HG02588 (cell line): ENCODE measurements at regions not wholly inside any gene's neighbourhood (a gene's known extent, or its start where the extent isn't known, plus 50 kb on each side); places are given as distances from the start of the nearest gene placed in this dataset.
"Not testable (repeated sequence)": the region's sequence is repeated elsewhere in the genome, so short reads cannot be mapped to it uniquely, and the experiment has no call there.

Source experiments
- ATAC-seq: cut with Tn5 transposase; IDR thresholded peaks from one replicate; pipeline ENCODE4 v1.9.1; 2021; ENCODE audit warnings: mild to moderate bottlenecking, moderate library complexity; ENCODE audit not compliant: unreplicated experiment

DNA sequence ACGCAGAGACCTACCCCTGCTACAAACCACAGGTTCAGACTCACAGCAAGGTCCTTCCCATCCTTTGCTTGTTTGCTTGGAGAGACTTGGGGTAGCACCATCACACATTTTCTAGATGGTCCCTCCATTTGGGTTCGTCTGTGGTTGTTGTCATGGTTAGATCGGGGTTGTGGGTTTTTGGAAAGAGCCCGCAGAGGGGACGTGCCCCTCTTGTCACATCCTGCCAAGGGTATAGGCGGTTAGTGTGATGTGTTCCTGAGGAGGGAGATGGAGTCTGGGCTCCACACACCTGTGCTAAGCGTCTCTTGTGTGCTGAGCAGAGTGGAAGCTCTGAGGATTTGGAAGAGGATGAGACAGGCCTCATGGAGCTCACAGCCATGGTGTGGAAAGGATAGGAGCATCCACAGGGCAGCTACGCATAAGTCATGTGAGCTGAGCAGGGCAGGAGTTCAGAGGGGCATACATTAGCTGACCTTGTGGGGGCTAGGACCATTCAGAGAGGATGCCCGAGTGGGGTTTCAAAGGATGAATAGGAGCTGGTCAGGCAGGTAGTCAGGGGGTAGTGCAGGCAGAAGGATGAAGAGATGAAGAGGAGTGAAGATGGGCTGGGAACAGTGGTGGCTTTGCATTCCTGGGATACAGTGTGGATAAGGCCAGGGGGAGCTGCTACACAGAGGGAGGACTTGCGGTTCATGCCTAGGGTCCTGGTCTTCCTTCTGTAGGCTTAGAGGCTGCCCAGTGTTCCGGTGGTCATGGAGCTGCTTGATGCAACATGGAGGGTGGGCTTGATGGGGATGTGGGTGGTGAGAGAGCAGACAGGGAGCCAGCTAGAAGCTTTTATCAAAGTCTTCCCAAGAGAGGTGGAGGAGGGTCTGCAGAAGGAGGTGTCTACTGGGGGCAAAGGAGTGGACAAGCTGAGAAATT, 62.9 kb downstream of the ACKR3 start:
- no peak for ATAC-seq

GRCh38 chr2:236633219-236633570, 63.6 kb downstream of the ACKR3 start:
- no peak for ATAC-seq

DNA sequence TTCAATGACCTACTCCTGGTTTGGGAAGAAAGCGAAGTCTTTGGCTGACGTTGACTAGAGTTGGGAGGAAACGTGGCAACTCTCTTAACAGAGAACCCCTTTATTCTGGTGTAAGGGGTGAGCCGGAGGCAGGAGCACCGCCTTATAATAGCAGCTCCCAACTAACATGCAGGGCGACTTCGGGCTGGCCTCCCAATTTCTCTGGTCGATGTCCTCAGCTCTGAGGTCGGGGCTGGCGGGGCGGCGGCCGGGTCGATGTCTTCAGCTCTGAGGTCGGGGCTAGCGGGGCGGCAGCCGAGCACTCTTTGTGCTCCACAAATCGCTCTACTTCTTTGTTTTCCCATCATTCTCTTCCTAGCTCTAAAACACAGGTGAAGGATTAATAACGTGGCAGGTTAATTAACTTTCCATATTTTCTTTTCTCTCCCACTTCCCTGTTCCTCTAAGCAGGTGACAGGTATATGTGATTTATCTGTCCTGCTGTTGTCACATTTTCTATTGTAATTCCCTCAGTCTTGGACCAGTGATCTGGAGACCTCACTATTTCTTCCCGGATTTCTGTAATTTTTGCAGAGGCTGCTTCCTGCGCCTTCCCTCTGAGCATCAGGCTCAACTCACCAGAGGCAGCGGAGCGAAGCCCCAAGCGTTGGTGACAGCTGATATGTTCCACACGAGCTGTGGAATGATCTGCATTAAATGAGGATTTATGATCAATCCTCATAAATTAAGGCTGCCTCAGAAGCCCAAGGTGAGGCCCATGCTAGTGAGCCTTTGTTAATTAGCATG, 64.3 kb downstream of the ACKR3 start:
- no peak for ATAC-seq

- no peak for ATAC-seq
These were observed 66.6 kb downstream of the ACKR3 start for GRCh38 chr2:236636261-236636660.

DNA sequence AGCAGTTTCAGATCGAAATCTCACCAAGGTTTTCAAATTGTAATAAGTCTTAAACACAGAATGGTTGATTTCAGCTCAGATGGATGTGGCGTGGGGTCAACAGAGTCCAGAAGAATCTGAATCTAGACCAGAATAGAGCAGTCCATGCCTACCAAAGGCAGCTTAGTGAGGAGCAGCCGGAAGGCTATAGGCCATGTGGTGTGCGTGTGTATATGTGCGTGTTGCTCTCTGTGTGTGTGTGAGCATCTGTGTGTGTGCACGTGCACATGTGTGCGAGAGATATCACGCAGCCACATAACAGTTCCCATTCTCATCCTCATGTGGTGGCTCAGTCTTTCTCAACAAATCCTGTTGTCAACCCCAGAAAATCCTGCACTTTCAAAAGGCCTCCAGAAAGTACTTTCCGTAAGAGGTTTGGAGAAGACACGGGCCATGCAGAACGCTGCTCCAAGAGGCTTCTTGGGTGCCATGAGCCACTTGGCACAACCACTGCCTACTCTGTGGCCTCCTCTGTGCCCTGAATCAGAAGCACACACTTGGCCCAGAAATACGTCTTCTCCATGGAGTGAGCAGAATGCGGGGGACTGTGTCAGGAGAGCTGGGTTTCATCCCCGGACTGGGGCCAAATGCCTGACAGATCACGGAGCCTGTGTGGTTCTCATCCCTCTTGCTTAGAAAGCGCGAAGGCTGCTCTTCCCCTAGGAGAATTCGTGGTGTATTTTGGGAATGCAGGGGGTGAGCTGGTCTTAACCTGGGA, 67.3 kb downstream of the ACKR3 start:
- ATAC-seq = no peak

DNA sequence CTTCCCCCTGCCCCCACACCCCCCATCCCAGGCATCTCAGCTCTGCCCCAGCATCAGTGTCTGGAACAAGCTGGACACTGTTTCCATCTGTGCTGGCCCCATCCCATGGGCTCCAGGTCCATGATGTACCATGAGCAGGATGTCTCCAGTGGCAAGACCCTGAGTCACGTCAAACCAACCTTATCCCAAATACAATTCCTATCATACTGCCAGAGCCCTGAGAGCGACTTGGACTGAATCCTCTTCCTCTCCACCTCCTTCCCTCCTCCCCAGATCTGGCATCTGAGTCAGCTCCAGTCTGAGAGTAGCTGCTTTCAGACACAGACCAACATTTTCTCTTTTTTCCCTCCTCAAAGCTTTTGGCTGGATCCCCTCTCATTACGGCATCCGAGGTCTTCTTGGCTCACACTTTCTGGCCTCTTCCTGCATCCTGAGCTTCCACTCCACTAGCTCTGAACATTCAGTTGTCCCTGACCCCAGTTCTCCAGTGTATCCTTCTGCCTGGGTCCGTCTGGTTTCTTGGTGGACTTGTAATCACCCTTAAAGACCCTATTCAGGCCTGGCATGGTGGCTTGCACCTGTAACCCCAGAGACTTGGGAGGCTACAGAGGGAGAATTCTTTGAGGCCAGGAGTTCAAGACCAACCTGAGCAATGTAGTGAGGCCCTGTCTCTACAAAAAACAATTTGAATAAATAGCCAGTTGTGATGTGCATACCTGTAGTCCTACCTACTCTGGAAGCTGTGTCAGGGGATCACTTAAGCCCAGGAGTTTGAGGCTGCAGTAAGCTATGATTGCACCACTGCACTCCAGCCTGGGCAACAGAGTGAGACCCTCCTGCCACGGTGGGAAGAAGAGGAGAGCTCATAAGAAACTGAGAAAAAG, 68.3 kb downstream of the ACKR3 start:
- ATAC-seq = no peak

- ATAC-seq = no peak
These were observed 69.1 kb downstream of the ACKR3 start for GRCh38 chr2:236638707-236639106.

- ATAC-seq = no peak
These were observed 70.0 kb downstream of the ACKR3 start for GRCh38 chr2:236639461-236640235.

DNA sequence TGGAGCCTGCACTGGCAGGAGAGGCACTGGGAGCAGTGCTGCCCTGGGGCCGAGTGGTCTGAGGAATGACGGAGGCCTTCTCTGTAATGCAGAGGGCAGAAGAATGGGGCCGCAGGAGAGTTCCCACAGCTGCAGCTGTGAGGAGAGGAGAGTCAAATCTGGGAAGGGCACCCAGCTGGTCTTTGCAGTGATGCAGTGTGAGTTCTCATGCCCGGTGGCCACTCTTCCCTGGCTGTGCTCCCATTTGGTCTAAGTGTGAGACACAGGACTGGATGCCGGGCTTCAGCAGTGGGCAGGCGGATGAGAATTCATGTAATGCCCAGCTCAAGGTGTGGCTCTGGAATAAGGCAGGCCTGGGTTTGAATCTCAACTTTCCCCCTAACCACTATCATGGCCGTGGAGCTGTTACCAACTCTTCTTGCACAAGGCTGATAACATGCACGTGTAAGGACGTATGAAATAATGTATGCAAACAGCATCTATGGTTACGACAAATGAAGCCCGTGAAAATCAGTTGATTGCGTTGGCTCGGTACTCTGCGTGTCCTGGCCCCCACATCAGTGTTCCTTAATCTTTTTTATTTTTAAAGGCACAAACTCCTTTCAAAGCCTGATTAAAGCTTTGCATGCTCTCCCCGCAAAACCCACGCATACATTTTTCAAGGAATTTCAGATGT, 71.6 kb downstream of the ACKR3 start:
- ATAC-seq = no peak

GRCh38 chr2:236642125-236642524, 72.5 kb downstream of the ACKR3 start:
- ATAC-seq = no peak

DNA sequence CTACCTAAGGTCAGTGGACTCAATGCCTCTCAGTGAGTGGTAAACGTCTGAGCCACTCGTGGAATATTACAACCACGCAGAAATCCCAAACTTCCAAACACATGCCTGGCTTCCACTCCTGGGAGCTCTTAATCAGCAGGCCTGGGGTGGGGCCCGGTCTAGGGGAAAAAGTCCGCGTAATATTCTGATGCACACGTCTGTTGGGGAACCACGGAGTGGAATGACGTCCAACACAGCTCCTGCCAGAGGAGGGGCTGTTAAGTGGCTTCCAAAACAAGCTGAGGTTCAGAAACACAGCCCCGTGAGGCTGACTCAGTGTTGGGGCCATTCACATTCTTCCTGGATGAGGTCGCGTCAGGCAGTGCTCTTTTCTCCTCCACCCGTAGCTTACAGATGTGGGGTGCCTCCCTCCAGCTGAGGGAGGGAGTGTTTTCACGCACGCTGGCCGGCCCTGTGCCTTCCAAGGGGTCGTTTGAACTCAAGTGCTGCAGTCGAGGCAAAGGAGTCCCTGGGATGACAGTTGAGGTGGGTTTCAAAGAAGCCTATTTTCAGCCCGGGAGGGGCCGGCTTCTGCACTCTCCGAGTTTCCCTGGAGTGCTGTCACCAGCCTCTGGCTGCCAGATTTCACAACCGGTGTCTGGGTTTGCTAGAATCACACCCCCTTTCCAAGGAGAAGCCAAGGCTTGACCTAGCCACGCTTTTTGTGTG, 73.1 kb downstream of the ACKR3 start:
- ATAC-seq = no peak

DNA sequence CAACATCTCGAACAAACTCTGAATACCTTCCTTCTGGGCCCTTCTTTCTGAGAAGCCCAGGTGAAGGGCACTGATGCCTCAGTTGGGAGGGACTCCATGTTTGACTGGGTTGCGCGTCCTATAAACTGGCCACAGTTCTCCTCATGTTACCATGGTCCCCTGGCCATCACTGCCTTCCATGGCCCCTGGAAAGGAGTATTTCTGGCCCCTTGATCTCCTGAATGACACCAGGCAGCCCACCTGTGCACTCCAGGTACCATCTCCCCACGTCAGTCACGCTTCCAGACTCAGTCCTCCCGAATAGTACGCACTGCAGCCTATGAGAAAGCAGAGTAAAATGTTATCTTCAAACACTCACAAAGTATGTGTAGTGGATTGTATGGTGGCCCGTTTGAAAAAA, 73.9 kb downstream of the ACKR3 start:
- no peak for ATAC-seq

DNA sequence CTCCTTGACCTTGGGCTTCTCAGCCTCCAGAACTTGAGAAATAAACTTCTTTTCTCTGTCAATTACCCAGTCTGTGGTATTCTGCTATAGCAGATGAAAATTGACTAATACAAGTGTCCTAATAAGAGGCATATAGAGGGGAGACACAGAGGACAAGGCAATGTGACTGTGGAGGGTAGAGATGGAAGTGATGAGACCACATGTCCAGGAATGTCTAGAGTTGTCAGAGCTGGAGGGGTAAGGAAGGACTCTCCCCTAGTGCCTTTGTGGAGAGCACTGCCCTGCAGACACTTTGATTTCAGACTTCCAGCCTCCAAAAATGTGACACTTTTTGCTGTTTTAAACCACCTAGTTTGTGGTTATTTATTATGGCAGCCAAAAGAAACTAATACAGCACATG, 74.4 kb downstream of the ACKR3 start:
- ATAC-seq = no peak

DNA sequence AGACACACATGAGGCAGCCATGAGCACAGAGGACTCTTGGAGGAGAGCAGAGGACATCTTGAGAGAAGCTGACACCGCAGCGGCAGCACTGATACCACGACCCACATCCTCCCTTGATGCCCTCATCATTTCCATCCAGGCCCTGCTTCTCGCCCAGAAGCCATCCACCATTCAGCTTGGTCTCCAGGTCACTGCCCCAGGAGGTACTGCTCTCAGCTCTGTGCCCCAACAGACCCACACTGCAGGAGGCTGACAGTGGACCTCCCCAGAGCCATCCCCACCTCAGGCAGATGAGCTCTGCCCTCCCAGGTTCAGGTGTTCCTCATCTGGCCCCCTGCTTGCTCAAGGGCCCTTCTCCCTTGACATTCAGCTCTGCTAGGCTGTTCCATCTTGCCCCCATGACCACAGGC, 74.9 kb downstream of the ACKR3 start:
- no peak for ATAC-seq

DNA sequence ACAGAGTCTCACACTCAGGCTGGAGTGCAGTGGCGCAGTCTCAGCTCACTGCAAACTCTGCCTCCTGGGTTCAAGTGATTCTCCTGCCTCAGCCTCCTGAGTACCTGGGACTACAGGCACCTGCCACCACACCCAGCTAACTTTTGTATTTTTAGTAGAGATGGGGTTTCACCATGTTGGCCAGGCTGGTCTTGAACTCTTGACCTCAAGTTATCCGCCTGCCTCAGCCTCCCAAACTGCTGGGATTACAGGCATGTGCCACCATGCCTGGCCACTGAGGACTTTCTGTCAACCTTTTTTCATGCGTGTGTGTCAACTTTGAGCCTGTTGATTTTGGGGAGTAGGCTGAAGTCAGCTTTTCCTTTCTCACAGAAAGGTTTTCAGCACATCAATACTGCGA, 75.5 kb downstream of the ACKR3 start:
- not testable (repeated sequence) for ATAC-seq

GRCh38 chr2:236646441-236646840, 76.8 kb downstream of the ACKR3 start:
- no peak for ATAC-seq

DNA sequence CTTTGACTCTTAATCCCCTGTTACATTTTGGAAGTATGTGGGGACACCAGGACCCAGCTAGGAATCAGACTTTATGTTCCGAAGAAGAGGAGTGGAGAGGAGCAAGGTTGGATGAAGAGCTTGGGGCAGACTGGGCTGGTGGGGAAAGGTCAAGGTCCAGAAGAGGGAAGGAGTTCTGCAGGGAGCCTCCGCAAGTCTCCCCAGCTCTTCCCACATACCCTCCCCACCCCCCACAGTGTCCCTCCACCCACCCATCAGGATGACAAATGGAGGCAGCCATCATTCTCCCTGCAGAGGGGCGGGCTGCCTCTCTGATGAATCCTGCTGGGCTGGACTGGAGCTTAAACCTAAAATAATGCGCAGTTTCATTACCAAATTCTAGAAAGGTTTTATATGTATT, 77.2 kb downstream of the ACKR3 start:
- ATAC-seq = no peak

DNA sequence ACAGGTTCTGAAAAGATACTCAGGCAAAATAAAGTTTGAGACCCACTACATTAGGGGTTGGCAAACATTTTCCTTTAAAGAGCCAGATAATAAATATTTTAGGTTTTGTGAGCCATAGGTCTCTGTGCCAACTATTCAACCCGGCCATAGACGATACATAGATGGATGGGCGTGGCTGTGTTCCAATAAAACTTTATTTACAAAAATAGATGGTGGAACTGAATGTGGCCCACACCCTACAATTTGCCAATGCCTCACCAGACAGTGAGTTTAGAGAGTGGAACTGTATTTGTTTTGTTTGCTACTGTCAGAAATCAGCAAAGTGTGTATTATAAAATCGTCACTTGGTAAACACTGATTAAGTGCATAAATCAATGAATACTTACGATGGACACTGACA, 78.0 kb downstream of the ACKR3 start:
- no peak for ATAC-seq

- no peak for ATAC-seq
These were observed 84.2 kb downstream of the ACKR3 start for GRCh38 chr2:236653863-236654262.
